Osteocyte (in vitro differentiated cells): ENCODE measurements at regions not wholly inside any gene's neighbourhood (a gene's known extent, or its start where the extent isn't known, plus 50 kb on each side); places are given as distances from the start of the nearest gene placed in this dataset.

Experiments used
- DNase-seq: peaks from one replicate; pipeline ENCODE4 v3.0.0; 2021; ENCODE audit warnings: mixed read lengths; ENCODE audit not compliant: unreplicated experiment; ENCODE audit errors: extremely low spot score
- H3K27ac Mint-ChIP-seq: one replicate; pipeline ENCODE4 v1.8.0; 2021; ENCODE audit warnings: mild to moderate bottlenecking, mixed read lengths; ENCODE audit not compliant: unreplicated experiment
- H3K27me3 Mint-ChIP-seq: one replicate; pipeline ENCODE4 v1.8.0; 2021; ENCODE audit warnings: mixed read lengths; ENCODE audit not compliant: unreplicated experiment
- H3K36me3 Mint-ChIP-seq: one replicate; pipeline ENCODE4 v1.8.0; 2021; ENCODE audit warnings: mixed read lengths; ENCODE audit not compliant: unreplicated experiment
- H3K4me1 Mint-ChIP-seq: one replicate; pipeline ENCODE4 v1.8.0; 2021; ENCODE audit warnings: mixed read lengths; ENCODE audit not compliant: unreplicated experiment
- H3K4me3 Mint-ChIP-seq: one replicate; pipeline ENCODE4 v1.8.0; 2021; ENCODE audit warnings: mild to moderate bottlenecking, moderate library complexity, mixed read lengths; ENCODE audit not compliant: unreplicated experiment
- H3K9me3 Mint-ChIP-seq: one replicate; pipeline ENCODE4 v1.8.0; 2021; ENCODE audit warnings: mixed read lengths; ENCODE audit not compliant: unreplicated experiment
- TF ChIP-seq, protein P1 (sequence below): fragments of 200-600 bp; sonication (generic); IDR thresholded peaks from 2 replicates; pipeline ENCODE4 v1.5.0; 2021; ENCODE audit warnings: antibody characterized with exemption, mild to moderate bottlenecking, moderate library complexity

- Mint-ChIP-seq H3K36me3 (no peaks in the 10 kb centered on the region), H3K4me3 (no peak overlapping the region), H3K27ac (no peak overlapping the region), H3K4me1 (no peaks in the 10 kb centered on the region), H3K9me3 (no peaks in the 10 kb centered on the region), H3K27me3 (no peaks in the 10 kb centered on the region)
- DNase-seq = no peak
- TF ChIP-seq, protein P1, sequence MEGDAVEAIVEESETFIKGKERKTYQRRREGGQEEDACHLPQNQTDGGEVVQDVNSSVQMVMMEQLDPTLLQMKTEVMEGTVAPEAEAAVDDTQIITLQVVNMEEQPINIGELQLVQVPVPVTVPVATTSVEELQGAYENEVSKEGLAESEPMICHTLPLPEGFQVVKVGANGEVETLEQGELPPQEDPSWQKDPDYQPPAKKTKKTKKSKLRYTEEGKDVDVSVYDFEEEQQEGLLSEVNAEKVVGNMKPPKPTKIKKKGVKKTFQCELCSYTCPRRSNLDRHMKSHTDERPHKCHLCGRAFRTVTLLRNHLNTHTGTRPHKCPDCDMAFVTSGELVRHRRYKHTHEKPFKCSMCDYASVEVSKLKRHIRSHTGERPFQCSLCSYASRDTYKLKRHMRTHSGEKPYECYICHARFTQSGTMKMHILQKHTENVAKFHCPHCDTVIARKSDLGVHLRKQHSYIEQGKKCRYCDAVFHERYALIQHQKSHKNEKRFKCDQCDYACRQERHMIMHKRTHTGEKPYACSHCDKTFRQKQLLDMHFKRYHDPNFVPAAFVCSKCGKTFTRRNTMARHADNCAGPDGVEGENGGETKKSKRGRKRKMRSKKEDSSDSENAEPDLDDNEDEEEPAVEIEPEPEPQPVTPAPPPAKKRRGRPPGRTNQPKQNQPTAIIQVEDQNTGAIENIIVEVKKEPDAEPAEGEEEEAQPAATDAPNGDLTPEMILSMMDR = no peak
Measured at GRCh38 chr14:44620121-44621019, 113.3 kb upstream of the FSCB start.

GRCh38 chr14:44616204-44616603, 109.1 kb upstream of the FSCB start:
- no peak overlapping the region for H3K27ac Mint-ChIP-seq
- H3K36me3 Mint-ChIP-seq = no peaks in the 10 kb centered on the region
- DNase-seq = no peak
- TF ChIP-seq, protein P1 = no peak
- no peaks in the 10 kb centered on the region for H3K27me3 Mint-ChIP-seq
- H3K9me3 Mint-ChIP-seq = no peaks in the 10 kb centered on the region
- no peak overlapping the region for H3K4me3 Mint-ChIP-seq
- H3K4me1 Mint-ChIP-seq = no peaks in the 10 kb centered on the region

GRCh38 chr14:44613061-44613712, 106.1 kb upstream of the FSCB start:
- H3K27me3 Mint-ChIP-seq = no peaks in the 10 kb centered on the region
- no peak overlapping the region for H3K4me3 Mint-ChIP-seq
- H3K36me3 Mint-ChIP-seq = no peaks in the 10 kb centered on the region
- TF ChIP-seq, protein P1 = no peak
- H3K27ac Mint-ChIP-seq = no peak overlapping the region
- H3K9me3 Mint-ChIP-seq = no peaks in the 10 kb centered on the region
- no peak for DNase-seq
- no peaks in the 10 kb centered on the region for H3K4me1 Mint-ChIP-seq

DNA sequence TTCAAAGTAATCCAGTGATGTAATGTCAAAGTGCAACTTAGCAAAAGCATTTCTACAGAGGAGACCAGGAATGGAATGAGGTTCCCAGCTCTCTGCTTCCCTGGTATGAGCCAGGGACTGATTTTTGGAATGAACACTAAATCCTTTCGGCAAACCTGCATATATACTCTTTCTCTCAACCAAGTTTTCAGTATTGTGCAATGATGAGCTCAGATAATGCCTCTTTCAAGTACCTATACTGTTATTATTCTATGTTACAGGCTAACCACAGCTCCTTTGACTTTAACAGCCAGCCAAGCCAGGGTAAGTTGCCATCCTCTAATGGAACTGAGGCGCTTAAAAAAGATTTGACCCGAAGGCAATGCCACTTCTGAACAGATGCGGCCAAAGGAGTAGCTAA, 104.9 kb upstream of the FSCB start:
- Mint-ChIP-seq H3K27me3 (no peaks in the 10 kb centered on the region), H3K4me3 (no peak overlapping the region), H3K36me3 (no peaks in the 10 kb centered on the region), H3K9me3 (no peaks in the 10 kb centered on the region), H3K27ac (no peak overlapping the region), H3K4me1 (no peaks in the 10 kb centered on the region)
- DNase-seq = no peak
- TF ChIP-seq, protein P1 = no peak

DNA sequence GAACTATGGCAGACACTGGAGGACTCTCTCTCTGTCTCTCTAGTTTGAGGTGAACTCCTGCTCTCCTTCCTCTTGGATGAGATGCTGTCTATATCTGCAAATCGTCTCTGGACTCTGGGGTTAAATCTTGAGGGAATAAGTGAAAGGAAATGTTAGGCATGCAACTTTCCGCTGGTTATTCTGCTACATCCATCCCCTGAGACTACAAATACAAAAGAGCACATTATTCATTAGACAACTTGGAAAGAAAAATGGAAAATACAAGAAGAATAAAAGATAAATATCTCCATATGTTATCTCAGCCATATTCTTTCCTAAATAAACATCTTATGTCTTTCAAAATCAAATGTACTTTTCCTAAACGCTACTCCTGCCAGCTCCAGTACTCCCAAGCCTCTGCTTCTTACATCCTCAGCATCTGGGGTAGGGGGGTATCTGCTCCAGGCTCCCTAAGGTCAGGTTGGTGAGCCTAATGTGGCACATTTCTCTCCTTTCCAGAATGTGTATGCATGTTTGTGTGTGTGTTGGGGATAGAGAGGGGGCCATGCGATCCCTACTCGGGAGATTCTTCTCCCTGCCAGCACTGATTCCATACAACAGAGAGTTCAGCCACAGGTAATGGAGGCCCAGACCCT, 102.9 kb upstream of the FSCB start:
- TF ChIP-seq, protein P1 = no peak
- Mint-ChIP-seq H3K9me3 (no peaks in the 10 kb centered on the region), H3K27ac (no peak overlapping the region)

More for the DNA sequence above, 102.9 kb upstream of the FSCB start:
- Mint-ChIP-seq H3K4me1 (no peaks in the 10 kb centered on the region), H3K27me3 (no peaks in the 10 kb centered on the region), H3K36me3 (no peaks in the 10 kb centered on the region), H3K4me3 (no peak overlapping the region)
- no peak for DNase-seq
